NB4 (cell line): ENCODE measurements at regions not wholly inside any gene's neighbourhood (a gene's known extent, or its start where the extent isn't known, plus 50 kb on each side); places are given as distances from the start of the nearest gene placed in this dataset.

Source experiments
- MAX ChIP-seq: IDR thresholded peaks from 2 replicates; pipeline ENCODE4 v1.6.1; 2011; ENCODE audit warnings: low read depth, low read length
- MYC ChIP-seq: IDR thresholded peaks from 2 replicates; pipeline ENCODE4 v1.6.1; 2011; ENCODE audit warnings: low read depth, low read length
- POLR2A ChIP-seq: IDR thresholded peaks from 2 replicates; pipeline ENCODE4 v1.6.1; 2011; ENCODE audit warnings: mild to moderate bottlenecking; ENCODE audit not compliant: insufficient read length; ENCODE audit errors: extremely low read depth
- TF ChIP-seq, protein P1 (sequence below): IDR thresholded peaks from one replicate; pipeline ENCODE4 v1.5.1; 2012; ENCODE audit warnings: low read depth, low read length

GRCh38 chr7:156073366-156074052 is 261.2 kb upstream of the SHH start:
- TF ChIP-seq, protein P1, sequence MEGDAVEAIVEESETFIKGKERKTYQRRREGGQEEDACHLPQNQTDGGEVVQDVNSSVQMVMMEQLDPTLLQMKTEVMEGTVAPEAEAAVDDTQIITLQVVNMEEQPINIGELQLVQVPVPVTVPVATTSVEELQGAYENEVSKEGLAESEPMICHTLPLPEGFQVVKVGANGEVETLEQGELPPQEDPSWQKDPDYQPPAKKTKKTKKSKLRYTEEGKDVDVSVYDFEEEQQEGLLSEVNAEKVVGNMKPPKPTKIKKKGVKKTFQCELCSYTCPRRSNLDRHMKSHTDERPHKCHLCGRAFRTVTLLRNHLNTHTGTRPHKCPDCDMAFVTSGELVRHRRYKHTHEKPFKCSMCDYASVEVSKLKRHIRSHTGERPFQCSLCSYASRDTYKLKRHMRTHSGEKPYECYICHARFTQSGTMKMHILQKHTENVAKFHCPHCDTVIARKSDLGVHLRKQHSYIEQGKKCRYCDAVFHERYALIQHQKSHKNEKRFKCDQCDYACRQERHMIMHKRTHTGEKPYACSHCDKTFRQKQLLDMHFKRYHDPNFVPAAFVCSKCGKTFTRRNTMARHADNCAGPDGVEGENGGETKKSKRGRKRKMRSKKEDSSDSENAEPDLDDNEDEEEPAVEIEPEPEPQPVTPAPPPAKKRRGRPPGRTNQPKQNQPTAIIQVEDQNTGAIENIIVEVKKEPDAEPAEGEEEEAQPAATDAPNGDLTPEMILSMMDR = no peak
- no peak for TF ChIP-seq MAX
- no peak for TF ChIP-seq POLR2A
- no peak for TF ChIP-seq MYC
